ENCODE measurements at regions not wholly inside any gene's neighbourhood (a gene's known extent, or its start where the extent isn't known, plus 50 kb on each side); places are given as distances from the start of the nearest gene placed in this dataset.

- WGBS, 2 donors: 21 to 26% methylated on average over 2 of the region's 2 CpGs
- H3K4me3 ChIP-seq (ENCODE audit: low read depth in 1 of 2, low read length in 2 of 2): no peak overlapping the region
- H3K9me3 ChIP-seq (ENCODE audit: control insufficient read depth in 2 of 2, insufficient read depth in 1 of 2, low read depth in 1 of 2, low read length in 1 of 2): no peaks in the 10 kb centered on the region
Observed at GRCh38 chr13:89726690-89727435, 1620.6 kb upstream of the MIR17HG start.

DNA sequence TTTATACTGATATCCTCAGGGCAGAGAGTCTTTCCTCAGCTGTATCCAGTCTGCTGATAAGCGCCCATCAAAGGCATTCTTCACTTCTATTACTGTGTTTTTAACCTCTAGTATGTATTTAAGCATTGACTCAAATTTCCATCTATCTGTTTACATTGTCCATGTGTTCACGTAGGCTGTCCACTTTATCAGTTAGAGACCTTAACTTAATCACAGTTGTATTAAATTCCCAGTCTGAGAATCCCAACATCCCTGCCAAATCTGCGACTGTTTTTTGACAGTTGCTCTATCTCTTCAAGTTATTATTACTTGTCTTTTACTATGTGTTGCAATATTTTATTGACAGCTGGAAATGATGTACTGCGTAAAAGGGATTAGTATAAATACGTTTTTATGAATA is 1613.7 kb upstream of the MIR17HG start:
- WGBS, 2 donors: 69 to 71% methylated on average over 5 of the region's 5 CpGs
- Histone ChIP-seq H3K4me1 (ENCODE audit: control insufficient read depth in 2 of 2, insufficient read depth in 2 of 2, low read length in 1 of 2) (no peaks in the 10 kb centered on the region), H3K27ac (ENCODE audit: low read depth in 2 of 2, low read length in 1 of 2) (no peak overlapping the region), H3K27me3 (ENCODE audit: control insufficient read depth in 1 of 2, insufficient read depth in 2 of 2, low read length in 2 of 2) (no peaks in the 10 kb centered on the region), H3K36me3 (ENCODE audit: control insufficient read depth in 2 of 2, insufficient read depth in 2 of 2, low read length in 1 of 2) (no peaks in the 10 kb centered on the region), H3K9me3 (ENCODE audit: control insufficient read depth in 2 of 2, insufficient read depth in 1 of 2, low read depth in 1 of 2, low read length in 1 of 2) (peaks cover 0 to 3% of the 10 kb centered on the region in 2 donors), H3K4me3 (ENCODE audit: low read depth in 1 of 2, low read length in 2 of 2) (no peak overlapping the region)

More at GRCh38 chr13:89726690-89727435, 1620.6 kb upstream of the MIR17HG start:
- Histone ChIP-seq H3K4me1 (ENCODE audit: control insufficient read depth in 2 of 2, insufficient read depth in 2 of 2, low read length in 1 of 2) (no peaks in the 10 kb centered on the region), H3K36me3 (ENCODE audit: control insufficient read depth in 2 of 2, insufficient read depth in 2 of 2, low read length in 1 of 2) (no peaks in the 10 kb centered on the region), H3K27me3 (ENCODE audit: control insufficient read depth in 1 of 2, insufficient read depth in 2 of 2, low read length in 2 of 2) (no peaks in the 10 kb centered on the region), H3K27ac (ENCODE audit: low read depth in 2 of 2, low read length in 1 of 2) (no peak overlapping the region)

DNA sequence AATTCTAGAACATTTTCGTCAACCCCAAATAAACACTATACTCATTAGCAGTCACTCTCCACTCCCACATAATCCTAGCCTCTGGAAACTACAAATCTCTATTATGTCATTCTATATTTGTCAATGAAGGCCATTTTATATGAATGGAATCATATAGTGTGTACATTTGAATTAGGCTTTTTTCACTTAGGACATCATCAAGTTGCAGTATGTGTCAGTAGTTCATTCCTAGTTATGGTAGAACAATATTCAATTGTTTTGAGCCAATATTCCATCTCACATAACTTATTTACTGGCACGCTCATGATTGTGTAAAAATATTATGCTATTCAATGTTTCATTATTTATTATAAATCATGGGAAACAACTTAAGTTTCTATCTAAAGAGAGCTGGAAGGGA is 1610.4 kb upstream of the MIR17HG start:
- Histone ChIP-seq H3K27ac (ENCODE audit: low read depth in 2 of 2, low read length in 1 of 2) (no peak overlapping the region), H3K27me3 (ENCODE audit: control insufficient read depth in 1 of 2, insufficient read depth in 2 of 2, low read length in 2 of 2) (no peaks in the 10 kb centered on the region), H3K9me3 (ENCODE audit: control insufficient read depth in 2 of 2, insufficient read depth in 1 of 2, low read depth in 1 of 2, low read length in 1 of 2) (peaks cover 3 to 4% of the 10 kb centered on the region in 2 donors), H3K4me1 (ENCODE audit: control insufficient read depth in 2 of 2, insufficient read depth in 2 of 2, low read length in 1 of 2) (no peaks in the 10 kb centered on the region), H3K36me3 (ENCODE audit: control insufficient read depth in 2 of 2, insufficient read depth in 2 of 2, low read length in 1 of 2) (no peaks in the 10 kb centered on the region), H3K4me3 (ENCODE audit: low read depth in 1 of 2, low read length in 2 of 2) (no peak overlapping the region)
- WGBS, 2 donors: 72 to 80% methylated on average over 2 of the region's 2 CpGs

DNA sequence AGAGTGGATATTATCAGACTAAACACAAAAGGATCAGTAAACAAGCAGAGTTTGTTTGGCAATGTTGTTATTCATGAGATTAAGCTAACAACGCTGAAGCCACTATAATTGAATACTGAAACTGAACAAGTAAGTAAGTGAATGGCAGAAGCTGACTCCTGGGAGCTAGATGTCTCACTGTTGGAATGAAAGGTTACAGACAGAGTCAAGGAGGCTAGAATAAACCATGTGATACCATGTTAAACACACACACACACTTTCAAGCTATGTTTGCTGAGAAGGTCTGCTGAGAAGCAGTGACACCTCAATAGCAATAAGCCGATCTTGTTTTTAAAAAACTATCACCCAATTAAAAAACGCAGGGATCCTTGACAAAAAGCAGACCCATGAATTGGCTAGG is 1609.4 kb upstream of the MIR17HG start:
- H3K27me3 ChIP-seq (ENCODE audit: control insufficient read depth in 1 of 2, insufficient read depth in 2 of 2, low read length in 2 of 2): no peaks in the 10 kb centered on the region
- no peak overlapping the region for H3K27ac ChIP-seq (ENCODE audit: low read depth in 2 of 2, low read length in 1 of 2)
- H3K36me3 ChIP-seq (ENCODE audit: control insufficient read depth in 2 of 2, insufficient read depth in 2 of 2, low read length in 1 of 2): no peaks in the 10 kb centered on the region
- H3K4me1 ChIP-seq (ENCODE audit: control insufficient read depth in 2 of 2, insufficient read depth in 2 of 2, low read length in 1 of 2): no peaks in the 10 kb centered on the region
- WGBS, 2 donors: 63 to 72% methylated on average over 3 of the region's 3 CpGs
- peaks cover 3 to 4% of the 10 kb centered on the region in 2 donors for H3K9me3 ChIP-seq (ENCODE audit: control insufficient read depth in 2 of 2, insufficient read depth in 1 of 2, low read depth in 1 of 2, low read length in 1 of 2)
- no peak overlapping the region for H3K4me3 ChIP-seq (ENCODE audit: low read depth in 1 of 2, low read length in 2 of 2)

GRCh38 chr13:89740994-89741685 is 1606.3 kb upstream of the MIR17HG start:
- Histone ChIP-seq H3K4me1 (ENCODE audit: control insufficient read depth in 2 of 2, insufficient read depth in 2 of 2, low read length in 1 of 2) (no peaks in the 10 kb centered on the region), H3K36me3 (ENCODE audit: control insufficient read depth in 2 of 2, insufficient read depth in 2 of 2, low read length in 1 of 2) (no peaks in the 10 kb centered on the region), H3K9me3 (ENCODE audit: control insufficient read depth in 2 of 2, insufficient read depth in 1 of 2, low read depth in 1 of 2, low read length in 1 of 2) (peaks cover 0 to 4% of the 10 kb centered on the region in 2 donors), H3K4me3 (ENCODE audit: low read depth in 1 of 2, low read length in 2 of 2) (no peak overlapping the region), H3K27me3 (ENCODE audit: control insufficient read depth in 1 of 2, insufficient read depth in 2 of 2, low read length in 2 of 2) (no peaks in the 10 kb centered on the region), H3K27ac (ENCODE audit: low read depth in 2 of 2, low read length in 1 of 2) (no peak overlapping the region)
- 82% methylated on average over 15 of the region's 15 CpGs for WGBS, 2 donors

- Histone ChIP-seq H3K27me3 (ENCODE audit: control insufficient read depth in 1 of 2, insufficient read depth in 2 of 2, low read length in 2 of 2) (no peaks in the 10 kb centered on the region), H3K36me3 (ENCODE audit: control insufficient read depth in 2 of 2, insufficient read depth in 2 of 2, low read length in 1 of 2) (no peaks in the 10 kb centered on the region), H3K9me3 (ENCODE audit: control insufficient read depth in 2 of 2, insufficient read depth in 1 of 2, low read depth in 1 of 2, low read length in 1 of 2) (no peaks in the 10 kb centered on the region), H3K27ac (ENCODE audit: low read depth in 2 of 2, low read length in 1 of 2) (no peak overlapping the region), H3K4me3 (ENCODE audit: low read depth in 1 of 2, low read length in 2 of 2) (no peak overlapping the region), H3K4me1 (ENCODE audit: control insufficient read depth in 2 of 2, insufficient read depth in 2 of 2, low read length in 1 of 2) (no peaks in the 10 kb centered on the region)
- 23 to 28% methylated on average over 2 of the region's 2 CpGs for WGBS, 2 donors
Observed at GRCh38 chr13:89746554-89746953, 1600.9 kb upstream of the MIR17HG start.

DNA sequence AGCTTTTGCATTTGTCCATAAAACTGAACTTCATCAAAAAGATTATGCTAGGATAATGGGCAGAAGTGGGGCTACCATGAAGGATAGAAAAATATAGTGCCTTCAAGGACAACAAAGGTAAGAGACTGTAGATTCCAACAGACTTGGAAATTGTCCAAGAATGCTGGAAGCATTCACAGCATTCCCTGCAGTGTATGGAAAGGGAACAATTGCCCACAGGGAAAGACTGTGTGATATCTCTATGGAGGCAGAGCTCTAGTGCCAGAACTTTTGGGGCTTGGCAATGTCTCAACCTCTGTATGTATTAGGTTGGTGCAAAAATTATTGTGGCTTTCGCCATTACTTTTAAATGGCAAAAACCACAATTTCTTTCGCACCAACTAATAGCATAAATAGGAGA is 1598.8 kb upstream of the MIR17HG start:
- Histone ChIP-seq H3K27me3 (ENCODE audit: control insufficient read depth in 1 of 2, insufficient read depth in 2 of 2, low read length in 2 of 2) (no peaks in the 10 kb centered on the region), H3K36me3 (ENCODE audit: control insufficient read depth in 2 of 2, insufficient read depth in 2 of 2, low read length in 1 of 2) (no peaks in the 10 kb centered on the region), H3K9me3 (ENCODE audit: control insufficient read depth in 2 of 2, insufficient read depth in 1 of 2, low read depth in 1 of 2, low read length in 1 of 2) (no peaks in the 10 kb centered on the region), H3K4me1 (ENCODE audit: control insufficient read depth in 2 of 2, insufficient read depth in 2 of 2, low read length in 1 of 2) (no peaks in the 10 kb centered on the region), H3K4me3 (ENCODE audit: low read depth in 1 of 2, low read length in 2 of 2) (no peak overlapping the region), H3K27ac (ENCODE audit: low read depth in 2 of 2, low read length in 1 of 2) (no peak overlapping the region)
- WGBS, 2 donors: 91 to 100% methylated on average over 2 of the region's 2 CpGs

- Histone ChIP-seq H3K4me1 (ENCODE audit: control insufficient read depth in 2 of 2, insufficient read depth in 2 of 2, low read length in 1 of 2) (no peaks in the 10 kb centered on the region), H3K27ac (ENCODE audit: low read depth in 2 of 2, low read length in 1 of 2) (no peak overlapping the region), H3K27me3 (ENCODE audit: control insufficient read depth in 1 of 2, insufficient read depth in 2 of 2, low read length in 2 of 2) (no peaks in the 10 kb centered on the region), H3K9me3 (ENCODE audit: control insufficient read depth in 2 of 2, insufficient read depth in 1 of 2, low read depth in 1 of 2, low read length in 1 of 2) (no peaks in the 10 kb centered on the region), H3K36me3 (ENCODE audit: control insufficient read depth in 2 of 2, insufficient read depth in 2 of 2, low read length in 1 of 2) (no peaks in the 10 kb centered on the region), H3K4me3 (ENCODE audit: low read depth in 1 of 2, low read length in 2 of 2) (no peak overlapping the region)
Observed at GRCh38 chr13:89749888-89750287, 1597.6 kb upstream of the MIR17HG start.

DNA sequence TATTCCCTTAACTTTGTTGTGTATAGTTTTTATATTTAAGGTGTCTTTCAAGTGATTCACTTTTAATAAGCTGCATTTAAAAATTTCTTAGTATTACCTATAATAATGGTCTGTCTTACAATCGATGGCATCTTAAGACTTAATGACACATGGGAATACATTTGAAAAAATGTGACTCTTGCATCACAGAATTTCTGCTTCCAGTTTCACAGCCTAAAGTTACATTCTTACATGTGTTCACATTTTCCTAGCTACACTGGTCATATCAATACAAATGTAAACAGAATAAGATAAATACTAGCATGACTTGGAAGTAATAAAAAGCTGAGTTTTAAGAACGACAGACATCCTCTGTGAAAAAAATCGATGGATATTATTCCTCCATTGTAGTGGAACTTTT is 1597.1 kb upstream of the MIR17HG start:
- 75 to 77% methylated on average over 3 of the region's 3 CpGs for WGBS, 2 donors

GRCh38 chr13:89751432-89751930 is 1596.0 kb upstream of the MIR17HG start:
- 82 to 86% methylated on average over 4 of the region's 4 CpGs for WGBS, 2 donors

More for the DNA sequence above, 1597.1 kb upstream of the MIR17HG start:
- H3K27me3 ChIP-seq (ENCODE audit: control insufficient read depth in 1 of 2, insufficient read depth in 2 of 2, low read length in 2 of 2): no peaks in the 10 kb centered on the region
- H3K36me3 ChIP-seq (ENCODE audit: control insufficient read depth in 2 of 2, insufficient read depth in 2 of 2, low read length in 1 of 2): no peaks in the 10 kb centered on the region
- no peak overlapping the region for H3K4me3 ChIP-seq (ENCODE audit: low read depth in 1 of 2, low read length in 2 of 2)
- no peaks in the 10 kb centered on the region for H3K9me3 ChIP-seq (ENCODE audit: control insufficient read depth in 2 of 2, insufficient read depth in 1 of 2, low read depth in 1 of 2, low read length in 1 of 2)
- no peak overlapping the region for H3K27ac ChIP-seq (ENCODE audit: low read depth in 2 of 2, low read length in 1 of 2)
- no peaks in the 10 kb centered on the region for H3K4me1 ChIP-seq (ENCODE audit: control insufficient read depth in 2 of 2, insufficient read depth in 2 of 2, low read length in 1 of 2)

More at GRCh38 chr13:89751432-89751930, 1596.0 kb upstream of the MIR17HG start:
- Histone ChIP-seq H3K4me3 (ENCODE audit: low read depth in 1 of 2, low read length in 2 of 2) (no peak overlapping the region), H3K27me3 (ENCODE audit: control insufficient read depth in 1 of 2, insufficient read depth in 2 of 2, low read length in 2 of 2) (no peaks in the 10 kb centered on the region), H3K9me3 (ENCODE audit: control insufficient read depth in 2 of 2, insufficient read depth in 1 of 2, low read depth in 1 of 2, low read length in 1 of 2) (no peaks in the 10 kb centered on the region), H3K36me3 (ENCODE audit: control insufficient read depth in 2 of 2, insufficient read depth in 2 of 2, low read length in 1 of 2) (no peaks in the 10 kb centered on the region), H3K4me1 (ENCODE audit: control insufficient read depth in 2 of 2, insufficient read depth in 2 of 2, low read length in 1 of 2) (no peaks in the 10 kb centered on the region), H3K27ac (ENCODE audit: low read depth in 2 of 2, low read length in 1 of 2) (no peak overlapping the region)

Measured in esophagus (tissue), 2 donors.